Activated B cell treated with CpG ODN at 0.5 μM for 24 hours (primary cell): ENCODE measurements at regions not wholly inside any gene's neighbourhood (a gene's known extent, or its start where the extent isn't known, plus 50 kb on each side); places are given as distances from the start of the nearest gene placed in this dataset.

Experiments used
- ATAC-seq: fragments of 200-7000 bp; cut with Tn5 transposase; one replicate; pipeline ENCODE4 v1.10.0; 2021; ENCODE audit warnings: low read depth, mild to moderate bottlenecking, moderate library complexity
- CTCF ChIA-PET: fragments of 350-600 bp; sonication (Branson Sonifier 250); formaldehyde crosslinking; loops from one replicate; lab custom pipeline; 2021; ENCODE audit warnings: antibody characterized with exemption; lab: Charles Lee
- POLR2A ChIA-PET: fragments of 350-600 bp; sonication (Branson Sonifier 250); formaldehyde crosslinking; loops from one replicate; lab custom pipeline; 2021; ENCODE audit warnings: antibody characterized with exemption; lab: Charles Lee
- DNase-seq: peaks from one replicate; pipeline ENCODE4 v3.0.0; 2022
- H3K27ac Mint-ChIP-seq: one replicate; pipeline ENCODE4 v1.8.0; 2020; ENCODE audit warnings: mixed read lengths
- H3K27me3 Mint-ChIP-seq: one replicate; pipeline ENCODE4 v1.8.0; 2021; ENCODE audit warnings: mixed read lengths
- H3K36me3 Mint-ChIP-seq: one replicate; pipeline ENCODE4 v1.8.0; 2021; ENCODE audit warnings: low read depth, mixed read lengths
- H3K4me1 Mint-ChIP-seq: one replicate; pipeline ENCODE4 v1.8.0; 2021; ENCODE audit warnings: mixed read lengths
- H3K4me3 Mint-ChIP-seq: one replicate; pipeline ENCODE4 v1.8.0; 2020; ENCODE audit warnings: mild to moderate bottlenecking, mixed read lengths
- H3K9me3 Mint-ChIP-seq: one replicate; pipeline ENCODE4 v1.8.0; 2020; ENCODE audit warnings: mixed read lengths
- intact Hi-C: fragments of 100-400 bp; cut with micrococcal nuclease; formaldehyde crosslinking; loops from one replicate; pipeline ENCODE4 v1.15.1; 2024
- TF ChIP-seq, protein P1 (sequence below): fragments of 200-600 bp; IDR thresholded peaks from one replicate; pipeline ENCODE4 v1.8.0; 2022; ENCODE audit warnings: antibody characterized with exemption, mild to moderate bottlenecking

DNA sequence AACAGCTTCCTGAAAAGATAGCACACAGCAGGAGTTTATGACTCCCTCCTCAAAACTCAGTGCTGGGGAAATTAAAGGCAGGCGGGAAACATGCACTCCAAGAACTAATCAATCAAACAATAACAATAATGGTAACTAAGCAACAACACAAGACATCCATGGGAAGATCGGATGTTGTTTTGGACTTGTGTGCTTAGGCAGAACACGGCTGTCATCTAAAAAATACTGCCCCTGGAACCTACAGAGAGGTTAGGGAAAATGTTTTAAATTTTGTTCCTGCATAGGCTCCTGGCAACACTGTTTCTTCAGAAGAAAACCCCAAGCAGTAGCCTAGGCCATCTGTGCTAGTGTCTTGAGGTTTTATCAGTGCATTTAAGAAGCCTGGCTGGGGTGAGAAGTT lies 1378.2 kb downstream of the STIM2 start:
- intact Hi-C loops = no loop called here
- Mint-ChIP-seq H3K4me1 (no peaks in the 10 kb centered on the region), H3K9me3 (peaks cover 5% of the 10 kb centered on the region), H3K4me3 (no peak overlapping the region), H3K36me3 (no peaks in the 10 kb centered on the region), H3K27me3 (no peaks in the 10 kb centered on the region), H3K27ac (no peak overlapping the region)
- CTCF ChIA-PET = no interaction called here
- TF ChIP-seq, protein P1, sequence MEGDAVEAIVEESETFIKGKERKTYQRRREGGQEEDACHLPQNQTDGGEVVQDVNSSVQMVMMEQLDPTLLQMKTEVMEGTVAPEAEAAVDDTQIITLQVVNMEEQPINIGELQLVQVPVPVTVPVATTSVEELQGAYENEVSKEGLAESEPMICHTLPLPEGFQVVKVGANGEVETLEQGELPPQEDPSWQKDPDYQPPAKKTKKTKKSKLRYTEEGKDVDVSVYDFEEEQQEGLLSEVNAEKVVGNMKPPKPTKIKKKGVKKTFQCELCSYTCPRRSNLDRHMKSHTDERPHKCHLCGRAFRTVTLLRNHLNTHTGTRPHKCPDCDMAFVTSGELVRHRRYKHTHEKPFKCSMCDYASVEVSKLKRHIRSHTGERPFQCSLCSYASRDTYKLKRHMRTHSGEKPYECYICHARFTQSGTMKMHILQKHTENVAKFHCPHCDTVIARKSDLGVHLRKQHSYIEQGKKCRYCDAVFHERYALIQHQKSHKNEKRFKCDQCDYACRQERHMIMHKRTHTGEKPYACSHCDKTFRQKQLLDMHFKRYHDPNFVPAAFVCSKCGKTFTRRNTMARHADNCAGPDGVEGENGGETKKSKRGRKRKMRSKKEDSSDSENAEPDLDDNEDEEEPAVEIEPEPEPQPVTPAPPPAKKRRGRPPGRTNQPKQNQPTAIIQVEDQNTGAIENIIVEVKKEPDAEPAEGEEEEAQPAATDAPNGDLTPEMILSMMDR = no peak
- POLR2A ChIA-PET = no interaction called here
- DNase-seq (no peak), ATAC-seq (no peak)

DNA sequence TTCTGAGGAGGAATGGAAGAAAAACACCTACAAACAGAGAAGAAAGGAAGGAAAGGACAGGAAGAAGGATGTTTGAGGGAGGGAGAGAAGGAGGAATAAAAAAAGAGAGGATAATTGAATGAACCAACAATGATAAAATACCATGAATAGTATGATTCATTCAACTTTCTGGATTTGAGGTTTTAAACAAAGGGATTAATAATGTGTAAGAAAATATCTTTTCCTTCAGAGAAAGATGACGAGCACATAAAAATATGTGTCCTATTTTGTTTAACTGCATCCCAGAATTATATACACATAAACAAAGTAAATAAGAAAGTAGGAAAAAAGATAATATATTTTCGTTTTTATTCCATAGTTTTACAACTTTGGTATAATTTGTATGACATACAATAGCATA lies 1380.4 kb downstream of the STIM2 start:
- Mint-ChIP-seq H3K4me1 (no peaks in the 10 kb centered on the region), H3K36me3 (no peaks in the 10 kb centered on the region), H3K9me3 (peaks cover 5% of the 10 kb centered on the region), H3K27ac (no peak overlapping the region), H3K27me3 (no peaks in the 10 kb centered on the region), H3K4me3 (no peak overlapping the region)
- intact Hi-C loops = no loop called here
- ChIA-PET POLR2A (no interaction called here), CTCF (no interaction called here)
- TF ChIP-seq, protein P1 = no peak
- ATAC-seq (no peak), DNase-seq (no peak)

DNA sequence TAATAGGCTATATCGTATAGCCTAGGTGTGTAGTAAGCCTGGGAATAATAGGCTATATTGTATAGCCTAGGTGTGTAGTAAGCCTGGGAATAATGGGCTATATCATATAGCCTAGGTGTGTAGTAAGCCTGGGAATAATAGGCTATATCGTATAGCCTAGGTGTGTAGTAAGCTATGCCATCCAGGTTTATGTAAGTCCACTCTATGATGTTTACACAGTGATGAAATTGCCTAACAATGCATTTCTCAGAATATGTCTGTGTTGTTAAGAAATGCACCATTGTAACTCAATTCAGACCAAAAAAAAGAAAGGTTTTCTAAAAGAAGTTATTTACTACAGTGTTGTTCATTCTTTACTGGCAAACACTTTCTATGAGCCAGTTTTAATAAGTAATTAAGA lies 1387.2 kb downstream of the STIM2 start:
- POLR2A ChIA-PET = no interaction called here
- no peaks in the 10 kb centered on the region for H3K36me3 Mint-ChIP-seq
- ATAC-seq (no peak), DNase-seq (no peak)
- no peak overlapping the region for H3K27ac Mint-ChIP-seq
- H3K9me3 Mint-ChIP-seq = peaks cover 5% of the 10 kb centered on the region
- H3K4me1 Mint-ChIP-seq = no peaks in the 10 kb centered on the region
- CTCF ChIA-PET = no interaction called here
- no peak overlapping the region for H3K4me3 Mint-ChIP-seq
- H3K27me3 Mint-ChIP-seq = no peaks in the 10 kb centered on the region
- TF ChIP-seq, protein P1 = no peak
- intact Hi-C loops = no loop called here

DNA sequence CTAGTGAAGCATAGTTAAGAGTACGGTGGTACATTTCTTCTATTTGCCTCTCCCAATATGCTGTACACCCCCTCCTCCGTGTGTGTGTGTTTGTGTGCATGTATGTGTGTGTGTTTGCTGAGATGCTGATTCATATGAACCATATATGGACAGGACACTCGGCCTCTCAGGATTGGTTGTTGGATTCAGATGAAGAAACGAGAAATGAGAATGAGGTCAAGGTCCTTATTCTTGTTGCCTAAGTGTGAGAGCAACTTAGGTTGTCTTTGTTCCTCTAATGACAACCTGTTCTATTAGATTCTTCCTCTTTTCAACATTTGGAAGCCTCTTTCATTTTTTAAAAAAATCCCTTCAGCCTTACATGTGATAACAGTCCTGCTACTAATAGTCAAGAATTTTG lies 1387.6 kb downstream of the STIM2 start:
- no peak overlapping the region for H3K27ac Mint-ChIP-seq
- H3K4me1 Mint-ChIP-seq = no peaks in the 10 kb centered on the region
- no peak for DNase-seq
- ChIA-PET CTCF (no interaction called here), POLR2A (no interaction called here)
- no peaks in the 10 kb centered on the region for H3K36me3 Mint-ChIP-seq
- intact Hi-C loops = no loop called here
- no peak overlapping the region for H3K4me3 Mint-ChIP-seq
- no peaks in the 10 kb centered on the region for H3K27me3 Mint-ChIP-seq
- TF ChIP-seq, protein P1 = no peak
- no peak for ATAC-seq
- peaks cover 5% of the 10 kb centered on the region for H3K9me3 Mint-ChIP-seq

DNA sequence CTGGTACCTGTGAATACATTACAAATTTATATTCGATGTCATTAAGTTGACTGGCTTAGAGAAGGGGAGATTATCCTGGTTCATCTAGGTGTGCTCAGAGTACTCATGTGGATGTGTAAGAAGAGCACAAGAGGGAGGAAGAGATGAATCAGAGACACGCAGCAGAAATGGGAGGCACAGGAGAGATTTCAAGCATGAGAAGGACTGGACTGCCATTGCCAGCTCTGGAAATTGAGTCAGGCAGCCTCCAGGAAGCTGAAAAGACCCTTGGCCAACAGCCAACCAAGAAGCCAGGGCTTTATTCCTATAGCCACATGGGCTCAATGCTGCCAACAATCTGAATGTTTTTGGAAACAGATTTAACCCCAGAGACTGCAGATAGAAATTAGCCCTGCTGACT lies 1390.0 kb downstream of the STIM2 start:
- TF ChIP-seq, protein P1 = no peak
- Mint-ChIP-seq H3K27ac (no peak overlapping the region), H3K4me1 (no peaks in the 10 kb centered on the region), H3K9me3 (peaks cover 7% of the 10 kb centered on the region), H3K27me3 (no peaks in the 10 kb centered on the region), H3K36me3 (no peaks in the 10 kb centered on the region), H3K4me3 (no peak overlapping the region)
- ATAC-seq (no peak), DNase-seq (no peak)
- ChIA-PET POLR2A (no interaction called here), CTCF (no interaction called here)
- intact Hi-C loops = no loop called here
